Spleen (tissue), 11 donors: ENCODE measurements at regions not wholly inside any gene's neighbourhood (a gene's known extent, or its start where the extent isn't known, plus 50 kb on each side); places are given as distances from the start of the nearest gene placed in this dataset.

Experiments used
- DNase-seq: peaks from one replicate; pipeline ENCODE4 v3.0.0-alpha.2; 2020
- H3K27ac ChIP-seq, 8 donors: fragments of 200-600 bp; sonication (generic) in 7 of 8; 1 replicate in 4 of 8; 2 replicates in 4 of 8; pipeline versions ENCODE4 v1.5.0 to v1.8.0; 2016 to 2021; ENCODE audit warnings: inconsistent platforms in 4 of 8, mild to moderate bottlenecking in 4 of 8, moderate library complexity in 1 of 8
- H3K27me3 ChIP-seq, 7 donors: fragments of 200-600 bp; sonication (generic) in 6 of 7; replicated peaks in 1 of 7; 1 replicate in 4 of 7; 2 replicates in 3 of 7; pipeline versions ENCODE4 v1.5.0 to v1.8.0; 2016 to 2021; ENCODE audit warnings: inconsistent platforms in 3 of 7, mild to moderate bottlenecking in 1 of 7
- H3K36me3 ChIP-seq, 6 donors: fragments of 200-600 bp; sonication (generic) in 5 of 6; 1 replicate in 4 of 6; 2 replicates in 2 of 6; pipeline versions ENCODE4 v1.5.0 to v1.8.0; 2016 to 2021; ENCODE audit warnings: inconsistent platforms in 2 of 6
- H3K4me1 ChIP-seq, 6 donors: fragments of 200-600 bp; sonication (generic) in 5 of 6; 1 replicate in 3 of 6; 2 replicates in 3 of 6; pipeline versions ENCODE4 v1.5.0 to v1.8.0; 2016 to 2021; ENCODE audit warnings: inconsistent platforms in 3 of 6
- H3K4me3 ChIP-seq, 8 donors: fragments of 200-600 bp; sonication (generic) in 7 of 8; 1 replicate in 4 of 8; 2 replicates in 4 of 8; pipeline versions ENCODE4 v1.5.0 to v1.8.0; 2016 to 2021; ENCODE audit warnings: inconsistent platforms in 4 of 8, mild to moderate bottlenecking in 4 of 8, moderate library complexity in 2 of 8
- H3K9me3 ChIP-seq, 8 donors: fragments of 200-600 bp; sonication (generic) in 7 of 8; 1 replicate in 4 of 8; 2 replicates in 4 of 8; pipeline versions ENCODE4 v1.5.0 to v1.8.0; 2016 to 2021; ENCODE audit warnings: inconsistent platforms in 4 of 8
- CTCF ChIP-seq, 11 experiments: fragments of 200-600 bp in 7 of 11; fragments of 450-650 bp in 4 of 11; sonication (generic) in 4 of 11; IDR thresholded peaks in 8 of 11; conservative IDR thresholded peaks in 3 of 11; 1 replicate in 7 of 11; 2 replicates in 4 of 11; pipeline versions ENCODE4 v1.4.0 to v1.8.0; 2016 to 2021; ENCODE audit warnings: antibody characterized with exemption in 11 of 11, inconsistent platforms in 4 of 11, mild to moderate bottlenecking in 1 of 11
- POLR2A ChIP-seq, 3 donors: fragments of 450-650 bp; IDR thresholded peaks; one replicate each; pipeline ENCODE4 v1.5.1; 2017; ENCODE audit warnings: antibody characterized with exemption in 3 of 3, mild to moderate bottlenecking in 1 of 3
- POLR2AphosphoS5 ChIP-seq, 3 donors: sonication (generic); formaldehyde crosslinking; IDR thresholded peaks; one replicate each; pipeline ENCODE4 v1.5.1; 2017; ENCODE audit warnings: antibody characterized with exemption in 3 of 3
- WGBS, 5 donors: extraction: QIAGEN DNeasy Blood & Tissue Kit in 3 of 5; methylation state at CpG; one replicate each; pipeline versions ENCODE4 v1.1.5 to v1.1.7; 2013 to 2018; 5-methylcytosine and 5-hydroxymethylcytosine counted together
- intact Hi-C: fragments of 100-400 bp; cut with DNase I; formaldehyde crosslinking; loops from one replicate; pipeline ENCODE4 v1.15.0; 2023; ENCODE audit warnings: low total_unique reads
- donor health status: healthy with polysubstance abuse.
- donor health status: DM: no; HTN: no; CAD: no; lungs with moderate emphysema.
- donor health status: DM: no; HTN: no; CAD: no.
- donor health status: Bipolar disorder and iron deficiency.
- donor health status: healthy.
- donor health status: DM: no; HTN: no; CAD: no.
- donor health status: DM: yes; HTN: yes; CAD: no.

GRCh38 chr15:95928822-95929221 lies 401.7 kb upstream of the NR2F2 start:
- no peaks in the 10 kb centered on the region for H3K9me3 ChIP-seq
- intact Hi-C loops = no loop called here
- no peaks in the 10 kb centered on the region for H3K36me3 ChIP-seq
- H3K27me3 ChIP-seq = no peaks in the 10 kb centered on the region
- TF ChIP-seq POLR2A (IDR thresholded peaks at IDR 0.05) (no peak), POLR2AphosphoS5 (IDR thresholded peaks at IDR 0.05) (no peak), CTCF (IDR thresholded peaks at IDR 0.05 in 8 of 11, conservative IDR thresholded peaks at IDR 0.05 in 3 of 11) (no peak)
- peaks cover 0 to 6% (median 0%) of the 10 kb centered on the region in 6 donors for H3K4me1 ChIP-seq
- H3K4me3 ChIP-seq = no peak overlapping the region
- DNase-seq = no peak
- no peak overlapping the region for H3K27ac ChIP-seq
- WGBS, 5 donors = 80 to 87% (median 85%) methylated on average over 3 of the region's 3 CpGs

GRCh38 chr15:95929232-95929846 lies 401.2 kb upstream of the NR2F2 start:
- no peaks in the 10 kb centered on the region for H3K36me3 ChIP-seq
- TF ChIP-seq POLR2AphosphoS5 (IDR thresholded peaks at IDR 0.05) (no peak), CTCF (IDR thresholded peaks at IDR 0.05 in 8 of 11, conservative IDR thresholded peaks at IDR 0.05 in 3 of 11) (no peak), POLR2A (IDR thresholded peaks at IDR 0.05) (no peak)
- no peak overlapping the region for H3K27ac ChIP-seq
- H3K9me3 ChIP-seq = no peaks in the 10 kb centered on the region
- H3K4me1 ChIP-seq = peaks cover 0 to 6% (median 0%) of the 10 kb centered on the region in 6 donors
- no peak overlapping the region for H3K4me3 ChIP-seq
- no peak for DNase-seq
- H3K27me3 ChIP-seq = no peaks in the 10 kb centered on the region
- WGBS, 5 donors = 34 to 46% (median 38%) methylated on average over 7 of the region's 7 CpGs
- intact Hi-C loops = no loop called here

GRCh38 chr15:95930659-95931375 lies 399.7 kb upstream of the NR2F2 start:
- Histone ChIP-seq H3K27me3 (no peaks in the 10 kb centered on the region), H3K27ac (no peak overlapping the region)
- no peak for DNase-seq

More at GRCh38 chr15:95930659-95931375, 399.7 kb upstream of the NR2F2 start:
- Histone ChIP-seq H3K4me3 (no peak overlapping the region), H3K9me3 (peaks cover 0 to 6% (median 0%) of the 10 kb centered on the region in 8 donors), H3K4me1 (peaks cover 0 to 6% (median 0%) of the 10 kb centered on the region in 6 donors), H3K36me3 (no peaks in the 10 kb centered on the region)
- intact Hi-C loops = no loop called here
- TF ChIP-seq POLR2A (IDR thresholded peaks at IDR 0.05) (no peak), CTCF (IDR thresholded peaks at IDR 0.05 in 8 of 11, conservative IDR thresholded peaks at IDR 0.05 in 3 of 11) (no peak)
- 76 to 85% (median 83%) methylated on average over 10 of the region's 10 CpGs for WGBS, 5 donors
